ENCODE measurements at regions not wholly inside any gene's neighbourhood (a gene's known extent, or its start where the extent isn't known, plus 50 kb on each side); places are given as distances from the start of the nearest gene placed in this dataset.
A peak's percentile ranks its signal among the peaks of the same experiment; 100 is the strongest.
"Not testable (repeated sequence)": the region's sequence is repeated elsewhere in the genome, so short reads cannot be mapped to it uniquely, and the experiment has no call there.

DNA sequence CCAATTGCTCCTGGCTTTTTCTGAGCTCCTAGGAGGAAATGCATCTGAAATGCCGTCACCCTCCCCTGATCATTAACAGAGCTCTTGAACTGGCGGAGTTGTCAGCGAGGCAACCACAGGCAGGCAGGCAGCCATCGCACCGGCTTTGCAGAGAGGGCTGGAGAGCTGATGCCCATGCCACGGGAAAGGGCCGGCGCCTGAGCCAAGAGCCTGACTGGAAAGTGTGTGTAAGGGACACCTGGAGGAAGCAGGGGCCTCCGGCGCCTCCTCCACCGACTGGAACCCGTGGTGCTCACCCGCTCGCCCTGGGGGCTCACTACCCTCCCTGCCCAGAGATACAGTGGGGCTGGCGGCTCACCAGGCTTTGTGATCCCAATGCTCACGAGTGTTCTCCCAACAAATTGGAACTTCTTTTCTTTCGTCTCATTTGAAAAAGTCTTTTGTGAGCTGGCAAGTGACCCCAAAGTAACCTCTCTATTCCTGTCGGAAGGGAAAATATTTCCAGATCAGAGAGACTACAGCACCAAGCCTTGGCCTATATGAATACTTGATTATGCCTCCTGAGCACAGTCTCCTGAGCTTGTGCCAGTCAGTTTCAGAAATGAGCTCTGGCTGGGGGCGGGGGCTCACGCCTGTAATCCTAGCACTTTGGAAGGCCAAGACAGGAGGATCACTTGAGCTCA lies 97.7 kb upstream of the SLC25A33 start:
- no peak for DNase-seq (ENCODE audit: low spot score)

DNA sequence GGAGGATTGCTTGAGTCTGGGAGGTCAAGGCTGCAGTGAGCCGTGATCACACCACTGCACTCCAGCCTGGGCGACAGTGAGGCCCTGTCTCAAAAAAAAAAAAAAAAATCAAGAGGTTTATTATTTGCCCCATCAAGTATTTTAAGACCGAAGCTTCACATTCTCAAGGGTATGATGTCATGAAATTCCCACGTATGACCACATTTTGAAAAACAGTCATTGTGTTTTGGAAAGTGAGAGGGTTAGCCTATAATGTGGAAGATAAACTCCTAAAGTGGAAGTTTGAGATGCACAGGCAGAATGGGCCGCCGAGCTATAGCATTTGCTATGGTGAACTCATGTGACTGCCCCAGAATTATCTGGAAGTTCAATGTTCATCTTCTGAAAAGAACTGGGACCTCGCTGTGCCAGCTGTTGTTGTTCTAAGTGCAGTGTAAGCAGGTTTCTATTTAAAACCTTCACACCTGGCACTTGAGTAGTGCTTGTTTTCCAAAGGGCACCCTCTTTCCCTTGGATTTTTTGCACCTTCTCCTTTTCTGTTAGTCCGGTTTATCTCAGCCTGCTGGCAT lies 96.9 kb upstream of the SLC25A33 start:
- DNase-seq (ENCODE audit: low spot score): no peak

DNA sequence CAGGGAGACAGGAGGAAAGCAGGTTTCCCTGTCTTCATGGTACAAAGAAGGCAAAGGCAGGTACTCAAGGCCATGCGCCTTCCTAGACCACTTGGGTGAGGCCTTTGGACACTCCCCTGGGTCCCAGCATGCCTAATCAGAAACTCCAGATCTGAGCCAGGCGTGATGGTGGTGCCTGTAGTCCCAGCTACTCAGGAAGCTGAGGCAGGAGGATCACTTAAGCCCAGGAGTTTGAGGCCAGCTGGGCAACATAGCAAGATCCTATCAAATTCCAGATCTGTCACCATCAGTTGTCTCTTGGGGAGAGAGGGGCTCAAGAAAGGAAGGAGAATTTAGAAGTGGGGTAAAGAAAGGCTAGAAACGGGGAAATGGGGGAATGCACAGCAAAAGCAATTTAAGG lies 96.3 kb upstream of the SLC25A33 start:
- no peak for DNase-seq (ENCODE audit: low spot score)

DNA sequence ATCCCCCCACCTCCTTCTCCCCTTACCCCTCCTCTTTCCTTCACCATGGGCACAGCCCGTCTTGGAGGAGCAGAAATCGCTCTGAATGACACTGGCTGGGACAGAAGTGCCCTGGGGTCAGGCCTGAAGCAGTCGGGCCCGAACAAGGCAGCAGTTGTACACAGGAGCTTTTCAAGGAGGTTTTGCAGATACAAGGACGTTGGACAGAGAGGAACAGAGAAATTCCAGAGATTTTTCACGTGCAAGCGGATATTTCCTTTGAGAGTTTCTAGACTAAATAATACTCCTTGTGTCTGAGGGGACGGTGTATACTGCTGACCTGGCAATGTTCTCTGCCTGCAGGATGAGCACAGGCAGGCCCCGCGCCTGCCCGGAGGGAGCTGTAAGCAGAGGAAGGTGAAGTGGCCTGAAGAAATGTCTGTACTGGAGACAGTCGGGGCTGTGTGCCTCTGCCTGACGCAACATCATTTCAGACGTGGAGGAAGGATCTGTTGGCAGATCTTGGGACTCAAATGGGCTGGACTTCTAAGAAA lies 95.3 kb upstream of the SLC25A33 start:
- no peak for DNase-seq (ENCODE audit: low spot score)

DNA sequence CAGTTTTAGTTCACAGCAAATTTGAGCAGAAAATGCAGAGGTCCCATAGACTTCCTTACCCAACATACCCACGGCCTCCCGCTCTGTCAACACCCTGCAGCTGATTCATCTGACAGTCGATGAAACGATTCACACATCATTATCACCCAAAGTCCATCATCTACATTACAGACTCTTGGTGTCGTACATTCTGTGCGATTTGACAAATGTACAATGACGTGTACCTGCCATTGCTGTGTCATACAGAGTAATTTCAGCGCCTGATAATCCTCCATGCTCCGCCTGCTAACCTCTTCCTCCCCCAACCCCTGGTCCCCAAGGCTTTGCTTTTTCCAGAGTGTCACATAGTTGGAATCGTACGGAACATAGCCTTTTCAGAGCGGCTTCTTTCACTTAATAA lies 94.7 kb upstream of the SLC25A33 start:
- DNase-seq (ENCODE audit: low spot score): no peak

DNA sequence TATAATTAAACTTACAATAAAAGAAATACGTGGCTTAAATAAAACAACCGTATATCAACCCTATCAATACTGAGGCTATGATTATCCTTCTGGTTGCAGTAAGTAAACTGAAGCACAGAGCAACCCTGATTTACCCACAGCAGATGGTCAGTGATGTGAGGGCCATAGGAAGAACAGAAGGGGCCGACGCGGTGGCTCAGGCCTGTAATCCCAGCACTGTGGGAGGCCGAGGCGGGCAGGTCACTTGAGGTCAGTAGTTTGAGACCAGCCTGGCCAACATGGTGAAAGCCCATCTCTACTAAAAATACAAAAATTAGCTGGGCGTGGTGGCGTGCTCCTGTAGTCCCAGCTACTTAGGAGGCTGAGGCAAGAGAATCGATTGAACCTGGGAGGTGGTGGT lies 94.2 kb upstream of the SLC25A33 start:
- not testable (repeated sequence) for DNase-seq (ENCODE audit: low spot score)

DNA sequence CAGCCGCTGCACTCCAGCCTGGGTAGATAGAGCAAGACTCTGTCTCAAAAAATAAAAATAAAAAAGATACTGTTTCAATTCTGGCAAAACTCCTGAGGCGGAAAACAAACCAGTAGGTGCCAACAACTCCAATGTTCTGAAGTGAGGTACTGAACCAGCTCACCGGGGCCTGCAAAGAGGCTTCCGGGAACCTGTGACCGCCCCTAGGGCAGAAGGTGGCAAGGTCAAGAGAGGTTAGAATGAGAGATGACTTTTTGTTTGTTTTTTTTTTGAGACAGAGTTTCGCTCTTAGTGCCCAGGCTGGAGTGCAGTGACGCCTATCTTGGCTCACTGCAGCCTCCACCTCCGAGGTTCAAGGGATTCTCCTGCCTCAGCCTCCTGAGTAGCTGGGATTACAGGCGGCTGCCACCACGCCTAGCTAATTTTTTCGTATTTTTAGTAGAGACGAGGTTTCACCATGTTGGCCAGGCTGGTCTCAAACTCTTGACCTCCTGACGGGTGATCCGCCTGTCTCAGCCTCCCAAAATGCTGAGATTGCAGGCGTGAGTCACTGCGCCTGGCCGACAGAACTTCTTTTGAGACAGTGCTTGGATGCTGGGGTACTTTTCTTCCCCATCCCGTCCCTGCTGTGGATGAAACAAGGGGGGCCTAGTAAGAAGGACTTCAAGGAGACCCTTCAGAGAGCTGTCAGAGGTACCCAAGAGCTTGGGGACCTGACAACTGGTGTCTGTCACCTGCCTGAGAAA lies 91.9 kb upstream of the SLC25A33 start:
- DNase-seq (ENCODE audit: low spot score): no peak

DNA sequence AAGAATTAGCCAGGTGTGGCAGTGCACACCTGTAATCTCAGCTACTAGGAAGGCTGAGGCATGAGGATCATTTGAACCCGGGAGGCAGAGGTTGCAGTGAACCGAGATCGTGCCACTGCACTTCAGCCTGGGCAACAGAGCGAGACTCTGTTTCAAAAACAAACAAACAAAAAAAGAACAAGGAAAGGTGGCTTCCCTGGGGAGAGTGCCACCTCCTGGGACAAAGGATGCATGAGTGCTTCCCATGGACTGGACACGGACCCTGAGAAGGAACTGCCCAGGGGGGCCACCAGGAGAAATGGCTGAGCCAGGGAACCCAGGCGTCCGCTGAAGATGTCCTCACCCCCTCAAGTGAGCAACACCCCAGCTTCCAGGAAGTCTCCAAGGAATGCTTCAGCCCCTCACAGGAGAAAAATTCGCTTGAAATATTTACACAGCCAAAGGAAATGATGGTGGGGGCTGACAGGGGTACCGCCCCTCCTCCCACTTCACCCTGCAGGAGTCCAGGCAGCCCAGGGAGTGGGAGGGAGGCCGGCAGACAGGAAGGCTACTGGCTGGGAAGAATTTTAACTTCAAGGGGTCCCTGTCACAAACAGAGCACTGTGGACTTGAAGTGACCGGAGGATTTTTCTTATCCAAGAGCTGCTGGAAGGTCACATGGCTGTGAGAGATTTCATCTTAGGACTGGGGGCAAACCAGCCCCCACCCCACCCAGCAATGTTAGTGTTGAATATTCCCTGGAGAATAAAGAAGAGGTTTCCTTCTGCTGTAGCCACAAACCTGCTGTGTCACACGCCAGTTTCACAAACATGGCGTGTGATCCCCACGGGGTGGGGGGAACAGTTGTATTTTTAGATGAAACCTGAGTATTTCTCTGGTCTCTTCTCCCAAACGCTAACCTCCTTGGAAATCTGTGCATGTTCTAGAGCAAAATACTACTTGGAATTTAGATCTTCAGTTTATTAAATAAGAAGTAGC lies 90.8 kb upstream of the SLC25A33 start:
- DNase-seq (ENCODE audit: low spot score): no peak

DNA sequence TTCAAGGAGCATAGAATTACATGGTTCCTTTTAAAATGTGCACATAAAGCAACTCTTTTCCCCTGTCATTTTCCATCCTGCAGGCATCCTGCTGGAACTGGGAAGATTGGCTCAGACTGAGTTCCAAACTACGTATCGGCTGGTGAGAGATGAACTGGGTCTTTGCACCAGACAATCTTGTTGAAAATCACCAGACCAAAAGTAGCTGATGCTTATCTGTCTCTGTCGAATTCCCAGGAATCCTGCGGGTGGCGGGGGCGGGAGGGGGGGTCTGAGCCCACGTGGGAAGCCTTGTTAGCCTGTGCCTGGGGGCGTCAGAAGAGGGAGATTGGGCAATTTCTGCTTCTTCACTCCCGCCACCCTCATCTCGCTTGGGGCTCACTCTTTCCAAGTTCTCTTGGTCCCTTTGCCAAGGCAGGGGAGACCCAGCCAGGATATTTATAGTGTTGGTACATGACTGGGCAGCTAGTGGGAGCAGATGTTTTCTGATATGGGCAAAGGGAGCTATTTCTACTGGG lies 90.1 kb upstream of the SLC25A33 start:
- no peak for DNase-seq (ENCODE audit: low spot score)

DNA sequence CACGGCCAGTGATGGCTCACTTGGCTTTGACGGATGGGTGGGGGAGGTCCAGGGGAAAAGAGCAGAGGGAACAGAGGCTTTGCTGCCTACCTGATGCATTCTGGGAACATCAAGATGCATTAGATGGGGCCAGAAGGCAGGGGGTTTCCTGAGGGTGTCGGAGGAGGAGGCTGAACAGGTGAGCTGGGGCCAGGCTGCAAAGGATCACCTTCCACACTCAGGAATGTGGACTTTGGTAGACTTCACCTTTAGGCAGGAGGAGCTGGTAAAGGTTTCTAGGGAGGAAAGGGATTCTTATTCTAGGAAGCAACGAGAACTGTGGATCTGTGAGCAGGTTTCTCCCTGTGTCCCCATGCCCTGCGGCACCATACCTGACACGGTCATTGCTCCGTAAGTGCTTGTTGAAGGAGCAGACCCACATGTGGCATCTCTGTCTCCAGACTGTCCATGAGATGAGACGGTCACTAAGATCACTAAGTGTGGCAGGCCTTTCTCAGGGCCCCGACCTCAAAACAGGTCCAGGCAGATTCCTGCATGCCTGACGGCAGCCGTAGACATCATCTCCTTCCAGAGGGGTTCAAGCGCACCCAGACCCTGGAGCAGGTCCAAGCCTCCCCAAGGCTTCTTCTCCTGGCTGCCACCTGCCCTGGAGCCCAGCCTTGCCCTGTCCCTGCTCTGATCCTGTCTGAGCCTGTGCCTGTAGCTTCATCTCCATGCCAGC lies 89.1 kb upstream of the SLC25A33 start:
- no peak for DNase-seq (ENCODE audit: low spot score)

DNA sequence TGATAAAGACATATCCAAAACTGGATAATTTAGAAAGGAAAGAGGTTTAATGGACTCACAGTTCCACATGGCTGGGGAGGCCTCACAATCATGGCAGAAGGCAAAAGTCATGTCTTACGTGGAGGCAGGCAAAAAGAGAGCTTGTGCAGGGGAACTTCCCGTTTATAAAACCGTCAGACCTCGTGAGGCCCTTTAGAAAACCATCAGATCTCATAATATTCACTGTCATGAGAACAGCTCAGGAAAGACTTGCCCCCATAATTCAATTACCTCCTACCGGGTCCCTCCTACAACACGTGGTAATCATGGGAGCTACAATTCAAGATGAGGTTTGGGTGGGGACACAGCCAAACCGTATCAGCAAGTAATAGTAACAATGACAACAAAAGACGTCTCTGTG lies 88.2 kb upstream of the SLC25A33 start:
- no peak for DNase-seq (ENCODE audit: low spot score)

DNA sequence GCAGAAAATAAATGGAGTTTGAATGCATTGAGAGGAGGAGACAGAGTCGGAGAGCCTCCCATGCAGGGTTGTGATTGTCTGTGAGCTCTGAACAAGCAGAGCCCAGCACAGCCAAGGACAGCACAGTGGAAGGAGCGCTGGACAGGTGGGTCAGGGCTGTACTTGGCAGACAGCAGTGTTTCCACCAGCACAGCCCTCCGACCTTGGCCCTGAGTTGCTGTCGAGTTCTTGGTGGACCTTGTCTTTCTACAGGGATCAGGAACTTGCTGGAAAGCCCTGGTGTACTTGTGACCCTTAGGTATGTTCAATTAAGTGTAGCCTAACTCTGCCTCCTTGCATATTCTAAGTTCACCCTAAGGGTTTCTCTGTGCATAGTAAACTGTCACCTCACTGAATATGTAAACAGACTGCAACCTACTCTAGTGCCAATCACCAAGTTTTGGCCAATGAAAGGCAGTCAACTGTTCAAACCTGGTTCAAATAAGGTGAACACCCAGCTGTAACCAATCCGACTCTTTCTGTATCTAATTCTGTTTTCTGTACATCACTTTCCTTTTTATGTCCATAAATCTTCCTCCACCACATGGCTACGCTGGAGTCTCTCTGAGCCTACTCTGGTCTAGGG lies 86.6 kb upstream of the SLC25A33 start:
- DNase-seq (ENCODE audit: low spot score): no peak

DNA sequence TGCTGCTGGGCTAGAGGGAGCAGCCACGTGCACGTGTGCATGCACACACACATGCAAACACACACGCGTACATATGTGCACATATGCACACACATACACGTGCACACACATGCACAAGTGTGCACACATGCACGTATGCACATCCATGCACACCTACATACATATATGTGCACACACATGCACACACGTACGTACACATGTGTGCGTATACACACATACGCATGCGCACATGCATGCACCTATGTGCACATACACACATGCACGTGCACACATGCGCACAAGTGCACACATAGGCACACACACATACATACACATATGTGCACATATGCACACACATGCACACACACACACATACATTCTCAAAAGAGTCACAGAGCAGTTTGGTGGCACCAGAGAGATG lies 85.9 kb upstream of the SLC25A33 start:
- DNase-seq (ENCODE audit: low spot score): no peak

DNA sequence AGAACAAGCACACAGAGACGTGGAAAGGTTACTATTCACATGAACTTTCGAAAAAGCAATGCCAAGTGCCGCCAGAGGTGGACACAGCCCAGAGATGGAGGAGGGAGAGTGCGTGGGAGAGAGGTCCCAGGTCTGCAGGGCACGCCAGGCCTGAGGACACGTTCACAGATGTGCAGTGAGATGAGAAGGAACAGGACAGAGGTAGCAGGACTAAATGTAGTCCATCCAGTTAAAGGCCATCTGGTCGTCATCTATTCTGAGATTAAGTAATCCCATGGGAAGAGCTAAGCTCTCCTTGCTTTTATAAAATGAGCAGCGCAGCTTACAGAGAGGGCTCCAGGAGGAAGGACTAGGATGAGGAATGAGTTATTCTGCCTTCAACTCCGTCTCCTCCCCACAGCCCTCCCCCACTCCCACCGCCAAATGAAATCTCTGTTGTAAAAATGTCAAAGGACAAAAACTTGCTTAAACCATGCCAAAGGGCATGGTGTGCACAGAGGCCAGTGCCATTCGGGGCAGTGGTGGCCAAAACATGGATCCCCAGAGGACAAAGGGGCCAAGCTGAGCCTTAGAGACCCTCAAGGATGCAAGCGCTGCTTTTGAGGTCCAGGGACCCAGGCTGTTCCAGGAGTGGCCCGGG lies 85.4 kb upstream of the SLC25A33 start:
- DNase-seq (ENCODE audit: low spot score): peak; percentile 64

DNA sequence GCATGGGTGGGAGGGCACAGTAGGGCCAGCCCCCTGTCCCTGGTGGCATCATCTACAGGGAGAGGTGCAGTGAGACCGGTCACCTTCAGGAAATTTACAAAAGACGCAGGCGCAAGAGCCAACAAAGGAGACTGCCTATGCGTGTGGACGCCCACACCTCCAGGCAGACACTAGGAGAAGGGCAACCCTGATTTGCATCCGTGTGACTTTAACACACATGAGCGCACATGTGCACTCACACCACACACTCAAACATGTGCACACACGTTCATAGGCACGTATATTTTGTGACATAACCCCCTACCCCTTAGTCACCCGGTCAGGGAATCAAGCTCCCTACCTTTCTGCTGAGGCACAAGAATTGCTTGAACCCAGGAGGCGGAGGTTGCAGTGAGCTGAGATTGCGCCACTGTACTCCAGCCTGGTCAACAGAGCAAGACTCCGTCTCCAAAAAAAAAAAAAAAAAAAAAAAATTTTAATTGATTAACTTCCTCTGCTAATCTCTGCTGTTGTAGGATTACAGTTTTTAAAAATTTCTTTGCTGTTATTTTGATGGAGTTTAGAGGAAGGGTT lies 84.7 kb upstream of the SLC25A33 start:
- DNase-seq (ENCODE audit: low spot score): no peak

DNA sequence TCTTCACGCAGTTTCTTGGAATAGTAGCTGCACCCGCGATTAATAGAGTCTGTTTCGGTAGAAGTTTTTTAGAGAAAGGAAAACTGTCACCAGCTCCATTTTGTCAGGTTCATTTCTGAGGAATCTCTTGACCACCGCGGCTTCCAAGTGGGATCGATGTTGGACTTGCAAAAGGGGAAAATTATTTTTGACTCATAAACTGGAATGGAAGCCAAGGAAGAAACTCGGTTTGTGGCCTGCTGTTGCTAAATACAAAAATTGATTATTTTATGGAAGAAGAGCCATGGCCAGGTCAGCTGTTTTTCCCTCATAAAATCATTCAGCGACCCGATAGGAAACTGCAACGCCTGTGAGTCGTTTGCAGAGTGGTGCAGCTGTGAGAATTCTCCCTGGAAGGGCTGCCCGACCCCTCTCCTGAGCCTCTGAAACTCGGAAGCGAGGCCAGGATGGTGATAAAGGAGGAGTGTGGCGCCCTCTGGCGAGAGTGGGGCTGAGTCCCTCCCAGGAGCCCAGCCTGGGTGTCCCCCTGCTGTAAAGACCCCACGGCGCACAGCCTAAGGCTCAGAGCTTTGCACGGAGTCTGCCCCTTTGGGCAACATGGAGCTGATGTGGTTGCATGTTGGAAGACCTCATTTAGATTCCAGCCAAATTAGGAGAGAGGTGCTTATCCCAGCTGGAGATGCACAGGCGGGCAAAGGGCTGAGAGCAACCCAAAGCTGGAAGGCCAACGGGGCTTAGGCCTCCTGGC lies 83.6 kb upstream of the SLC25A33 start:
- DNase-seq (ENCODE audit: low spot score): peak; percentile 87

DNA sequence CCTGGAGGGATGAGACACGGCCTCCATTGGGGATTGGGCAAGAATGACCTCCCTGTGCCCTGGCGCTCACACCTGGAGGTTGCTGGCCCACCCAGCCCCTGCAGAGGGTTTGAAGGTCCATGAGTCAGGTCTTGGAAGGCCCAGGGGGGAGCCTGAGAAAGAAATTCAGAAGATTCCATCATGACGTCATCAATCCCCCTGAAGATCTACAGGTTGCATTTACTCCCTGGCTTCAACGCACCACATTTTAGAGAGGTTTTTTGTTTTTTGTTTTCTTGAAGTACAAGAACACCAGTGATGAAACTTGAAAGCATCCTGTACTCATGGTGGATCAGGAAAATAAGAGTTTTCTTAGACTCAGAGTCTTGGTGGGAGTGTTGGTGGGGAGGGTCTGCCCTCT lies 82.4 kb upstream of the SLC25A33 start:
- no peak for DNase-seq (ENCODE audit: low spot score)

DNA sequence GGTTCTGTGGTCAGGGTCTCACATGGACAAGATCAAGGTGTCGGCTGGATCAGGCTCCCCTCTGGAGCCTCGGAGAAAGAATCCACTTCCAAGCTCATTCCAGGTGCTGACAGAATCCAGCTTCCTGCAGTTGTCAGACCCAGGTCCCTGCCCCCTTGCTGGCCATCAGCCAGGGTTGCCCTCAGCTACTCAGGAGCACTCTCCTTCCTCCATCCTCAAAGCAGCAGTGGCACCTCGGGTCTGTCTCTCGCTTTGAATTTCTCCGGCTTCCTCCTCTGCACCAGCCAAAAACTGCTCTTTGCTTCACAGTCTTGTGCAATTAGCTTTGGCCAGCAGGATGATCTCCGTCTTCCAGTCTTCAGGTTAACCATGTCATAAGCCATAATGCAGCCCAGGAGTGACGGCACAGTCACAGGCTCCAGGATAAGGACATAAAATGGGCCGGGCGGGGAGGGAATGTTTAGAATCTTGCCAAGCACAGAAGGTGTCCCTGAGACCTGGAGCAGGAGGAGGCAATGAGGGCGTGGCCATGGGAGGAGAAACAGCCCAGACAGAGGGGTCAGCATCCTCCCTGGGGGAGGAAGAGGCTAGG lies 79.4 kb upstream of the SLC25A33 start:
- no peak for DNase-seq (ENCODE audit: low spot score)

DNA sequence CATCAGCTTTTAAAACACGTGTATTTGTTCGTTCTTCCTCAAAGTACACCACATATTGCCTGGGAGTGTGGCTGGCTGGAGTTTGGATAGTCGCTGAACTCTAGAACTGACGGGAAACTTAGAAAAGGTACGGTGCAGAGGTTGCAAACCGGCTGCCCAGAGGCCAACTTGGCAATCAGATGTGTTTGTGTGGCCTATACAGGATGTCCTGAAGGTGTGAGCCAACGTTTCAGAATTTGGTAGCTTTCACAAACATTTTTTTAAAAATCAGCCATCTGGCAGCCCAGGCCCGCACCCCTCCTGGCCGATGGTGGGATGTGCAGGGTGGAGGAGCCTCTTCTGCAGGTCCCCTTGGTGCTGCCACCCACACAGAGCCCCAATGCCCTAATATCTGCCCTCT lies 73.6 kb upstream of the SLC25A33 start:
- no peak for DNase-seq (ENCODE audit: low spot score)
